Activated CD4-positive, alpha-beta T cell treated with anti-CD3 and anti-CD28 coated beads, Interleukin-2, amount 10 ng/mL, durations not matched to agents 24 days and 14 days (primary cell): ENCODE measurements at regions not wholly inside any gene's neighbourhood (a gene's known extent, or its start where the extent isn't known, plus 50 kb on each side); places are given as distances from the start of the nearest gene placed in this dataset.

Experiments used
- DNase-seq: peaks from one replicate; pipeline ENCODE4 v3.0.0; 2022
- H3K27ac Mint-ChIP-seq: one replicate; pipeline ENCODE4 v1.8.0; 2022; ENCODE audit warnings: mild to moderate bottlenecking, mixed read lengths
- H3K27me3 Mint-ChIP-seq: one replicate; pipeline ENCODE4 v1.8.0; 2022; ENCODE audit warnings: mixed read lengths
- H3K36me3 Mint-ChIP-seq: one replicate; pipeline ENCODE4 v1.8.0; 2022; ENCODE audit warnings: low read depth, mild to moderate bottlenecking, mixed read lengths
- H3K4me1 Mint-ChIP-seq: one replicate; pipeline ENCODE4 v1.8.0; 2021; ENCODE audit warnings: mixed read lengths
- H3K4me3 Mint-ChIP-seq: one replicate; pipeline ENCODE4 v1.8.0; 2022; ENCODE audit warnings: mild to moderate bottlenecking, moderate library complexity, mixed read lengths
- H3K9me3 Mint-ChIP-seq: one replicate; pipeline ENCODE4 v1.8.0; 2021; ENCODE audit warnings: mixed read lengths
- intact Hi-C: fragments of 100-400 bp; cut with micrococcal nuclease; formaldehyde crosslinking; loops from one replicate; pipeline ENCODE4 v1.15.1; 2023

- H3K9me3 Mint-ChIP-seq, result no peaks in the 10 kb centered on the region
- no peaks in the 10 kb centered on the region for H3K4me1 Mint-ChIP-seq
- no peak for DNase-seq
- H3K36me3 Mint-ChIP-seq, result no peaks in the 10 kb centered on the region
- no peak overlapping the region for H3K27ac Mint-ChIP-seq
- no peaks in the 10 kb centered on the region for H3K27me3 Mint-ChIP-seq
- intact Hi-C loops, result no loop called here
- no peak overlapping the region for H3K4me3 Mint-ChIP-seq
These were observed 304.1 kb downstream of the MAT2B start for GRCh38 chr5:163809473-163809872.

DNA sequence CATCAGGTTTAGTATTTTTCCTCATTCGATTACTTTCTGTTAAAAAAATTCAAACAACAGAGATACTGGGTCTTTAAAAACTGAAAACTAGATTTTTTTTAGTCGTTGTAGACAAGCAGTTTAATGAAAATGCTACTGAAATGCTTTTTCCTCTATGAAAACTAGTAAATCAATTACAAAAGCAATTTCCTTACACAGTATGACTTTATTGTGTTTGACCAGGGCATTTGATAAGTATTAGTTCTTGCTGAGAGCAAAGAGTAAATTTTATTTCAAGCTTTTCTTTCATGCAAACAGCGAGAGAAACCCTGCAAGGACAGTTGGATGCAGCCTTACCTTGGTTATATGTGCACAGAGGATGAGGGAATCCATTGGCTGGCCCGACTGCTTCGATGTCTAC, 308.5 kb downstream of the MAT2B start:
- no peaks in the 10 kb centered on the region for H3K36me3 Mint-ChIP-seq
- DNase-seq, result no peak
- H3K27ac Mint-ChIP-seq, result no peak overlapping the region
- H3K4me1 Mint-ChIP-seq, result no peaks in the 10 kb centered on the region
- intact Hi-C loops, result no loop called here
- no peaks in the 10 kb centered on the region for H3K9me3 Mint-ChIP-seq
- no peaks in the 10 kb centered on the region for H3K27me3 Mint-ChIP-seq
- no peak overlapping the region for H3K4me3 Mint-ChIP-seq

DNA sequence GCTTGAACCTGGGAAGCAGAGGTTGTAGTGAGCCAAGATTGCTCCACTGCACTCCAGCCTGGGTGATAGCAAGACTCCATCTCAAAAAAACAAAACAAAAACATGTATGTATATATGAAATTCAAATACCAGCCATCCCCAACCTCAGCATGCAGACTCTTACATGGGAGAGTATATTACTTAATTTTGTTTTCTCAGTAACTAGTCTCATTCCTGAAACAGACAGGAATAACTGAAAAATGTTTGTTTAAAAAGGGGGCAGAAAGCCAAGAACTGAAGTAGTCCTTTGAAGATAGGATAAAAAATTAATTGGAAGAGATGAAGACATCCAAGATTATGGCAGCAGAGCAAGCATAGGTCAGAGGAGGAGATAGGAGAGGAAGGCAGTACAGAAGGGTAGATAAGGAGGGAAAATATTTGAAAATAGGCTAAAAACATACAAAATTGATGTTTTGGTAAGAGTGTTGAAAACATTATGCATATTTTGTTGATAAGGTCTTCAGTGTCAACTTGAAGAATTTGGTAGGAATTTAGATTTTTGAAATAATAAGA, 309.9 kb downstream of the MAT2B start:
- no peak for DNase-seq
- no peaks in the 10 kb centered on the region for H3K27me3 Mint-ChIP-seq
- H3K36me3 Mint-ChIP-seq, result no peaks in the 10 kb centered on the region
- H3K4me3 Mint-ChIP-seq, result no peak overlapping the region
- H3K27ac Mint-ChIP-seq, result no peak overlapping the region
- H3K4me1 Mint-ChIP-seq, result no peaks in the 10 kb centered on the region
- intact Hi-C loops, result no loop called here
- no peaks in the 10 kb centered on the region for H3K9me3 Mint-ChIP-seq

- intact Hi-C loops, result no loop called here
- Mint-ChIP-seq H3K4me3 (no peak overlapping the region), H3K36me3 (no peaks in the 10 kb centered on the region), H3K9me3 (peaks cover 4% of the 10 kb centered on the region), H3K4me1 (no peaks in the 10 kb centered on the region), H3K27ac (no peak overlapping the region), H3K27me3 (no peaks in the 10 kb centered on the region)
- no peak for DNase-seq
These were observed 315.7 kb downstream of the MAT2B start for GRCh38 chr5:163821142-163821541.

DNA sequence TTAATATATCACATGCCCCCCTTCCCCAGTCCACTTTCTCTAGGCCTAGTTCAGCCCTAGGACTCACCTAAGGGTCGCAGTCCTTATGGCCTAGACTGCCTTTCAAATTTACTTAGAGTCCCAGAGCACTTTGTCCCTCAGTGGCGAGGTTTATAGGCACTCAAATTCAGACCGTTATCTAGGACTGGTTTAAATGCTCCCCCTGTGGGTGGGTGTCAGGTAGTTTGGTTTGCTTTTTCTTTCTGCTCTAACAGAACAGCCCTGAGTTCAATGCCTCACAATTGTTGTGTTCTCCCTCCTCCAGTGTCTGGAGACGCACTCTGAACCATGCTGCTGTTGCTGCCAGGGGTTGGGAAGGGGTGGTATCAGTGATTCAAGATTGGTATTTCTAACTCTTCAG, 317.1 kb downstream of the MAT2B start:
- intact Hi-C loops, result no loop called here
- peaks cover 4% of the 10 kb centered on the region for H3K9me3 Mint-ChIP-seq
- H3K27me3 Mint-ChIP-seq, result no peaks in the 10 kb centered on the region
- no peak for DNase-seq
- no peak overlapping the region for H3K27ac Mint-ChIP-seq
- H3K4me3 Mint-ChIP-seq, result no peak overlapping the region
- H3K4me1 Mint-ChIP-seq, result no peaks in the 10 kb centered on the region
- no peaks in the 10 kb centered on the region for H3K36me3 Mint-ChIP-seq

DNA sequence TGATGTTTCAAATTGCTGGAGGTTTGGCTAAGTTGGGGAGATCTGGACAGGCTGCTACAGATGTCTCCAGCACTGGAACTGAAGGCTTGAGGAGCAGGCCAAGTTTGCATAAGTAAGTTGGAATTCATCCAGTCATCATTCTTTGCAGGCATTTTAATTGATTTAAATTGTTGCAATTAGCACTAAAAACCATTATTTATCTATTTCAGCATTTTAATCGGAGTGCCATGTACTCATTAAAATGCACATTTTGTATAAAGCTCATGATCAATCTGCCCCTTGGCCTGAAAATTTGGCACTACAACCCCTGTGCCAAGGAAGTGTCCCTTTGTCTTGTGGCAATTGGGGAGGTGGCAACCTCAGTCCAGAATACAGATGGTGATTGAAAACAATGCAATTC, 320.2 kb downstream of the MAT2B start:
- no peak for DNase-seq
- H3K27me3 Mint-ChIP-seq, result no peaks in the 10 kb centered on the region
- no peak overlapping the region for H3K27ac Mint-ChIP-seq
- no peaks in the 10 kb centered on the region for H3K36me3 Mint-ChIP-seq
- intact Hi-C loops, result no loop called here
- no peaks in the 10 kb centered on the region for H3K4me1 Mint-ChIP-seq
- H3K4me3 Mint-ChIP-seq, result no peak overlapping the region
- peaks cover 4% of the 10 kb centered on the region for H3K9me3 Mint-ChIP-seq

GRCh38 chr5:163826201-163826600, 320.8 kb downstream of the MAT2B start:
- intact Hi-C loops, result no loop called here
- H3K36me3 Mint-ChIP-seq, result no peaks in the 10 kb centered on the region
- H3K4me1 Mint-ChIP-seq, result no peaks in the 10 kb centered on the region
- H3K27me3 Mint-ChIP-seq, result no peaks in the 10 kb centered on the region
- no peak for DNase-seq
- H3K4me3 Mint-ChIP-seq, result no peak overlapping the region
- peaks cover 1% of the 10 kb centered on the region for H3K9me3 Mint-ChIP-seq
- H3K27ac Mint-ChIP-seq, result no peak overlapping the region

- Mint-ChIP-seq H3K36me3 (no peaks in the 10 kb centered on the region), H3K27me3 (no peaks in the 10 kb centered on the region), H3K27ac (no peak overlapping the region), H3K4me3 (no peak overlapping the region), H3K4me1 (no peaks in the 10 kb centered on the region), H3K9me3 (no peaks in the 10 kb centered on the region)
- intact Hi-C loops, result no loop called here
- no peak for DNase-seq
These were observed 326.7 kb downstream of the MAT2B start for GRCh38 chr5:163832155-163832554.

DNA sequence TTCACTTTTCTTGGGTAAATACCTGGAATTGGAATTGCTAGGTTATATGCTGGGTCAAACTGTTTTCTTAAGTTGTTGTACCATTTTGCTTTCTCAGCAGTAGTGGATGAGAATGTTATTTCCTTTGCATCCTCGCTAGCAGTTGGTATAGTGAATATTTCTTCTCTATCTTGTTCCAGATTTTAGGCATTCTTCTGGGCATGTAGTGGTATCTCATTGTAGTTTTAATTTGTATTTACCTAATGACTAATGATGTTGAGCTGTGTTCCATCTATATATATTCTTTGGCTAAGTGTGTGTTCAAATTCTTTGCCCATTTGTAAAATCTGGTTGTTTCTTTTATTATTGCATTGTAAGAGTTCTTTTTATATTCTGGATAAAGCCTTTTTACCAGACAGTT, 333.3 kb downstream of the MAT2B start:
- Mint-ChIP-seq H3K27ac (no peak overlapping the region), H3K9me3 (no peaks in the 10 kb centered on the region), H3K27me3 (no peaks in the 10 kb centered on the region), H3K4me3 (no peak overlapping the region), H3K4me1 (no peaks in the 10 kb centered on the region), H3K36me3 (no peaks in the 10 kb centered on the region)
- intact Hi-C loops, result no loop called here
- DNase-seq, result no peak

DNA sequence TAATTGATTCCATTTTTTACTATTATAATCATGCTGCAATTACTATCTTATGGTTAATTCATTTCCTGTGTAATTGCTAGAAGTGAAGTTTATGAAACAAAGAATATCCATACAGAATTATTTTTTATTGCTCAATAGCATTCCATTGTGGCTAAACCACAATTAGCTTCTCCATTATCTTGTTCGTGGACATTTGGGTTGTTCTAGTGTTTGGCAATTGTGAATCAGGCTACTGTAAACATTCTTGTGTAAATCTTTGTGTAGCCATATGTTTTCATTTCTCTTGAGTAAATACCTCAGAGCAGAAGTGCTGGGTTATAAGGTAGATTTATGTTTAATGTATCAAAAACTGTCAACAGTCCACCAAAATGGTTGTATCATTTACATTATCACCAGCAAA, 341.1 kb downstream of the MAT2B start:
- Mint-ChIP-seq H3K27me3 (no peaks in the 10 kb centered on the region), H3K4me3 (no peak overlapping the region), H3K36me3 (no peaks in the 10 kb centered on the region), H3K27ac (no peak overlapping the region), H3K4me1 (no peaks in the 10 kb centered on the region), H3K9me3 (no peaks in the 10 kb centered on the region)
- no peak for DNase-seq
- intact Hi-C loops, result no loop called here

DNA sequence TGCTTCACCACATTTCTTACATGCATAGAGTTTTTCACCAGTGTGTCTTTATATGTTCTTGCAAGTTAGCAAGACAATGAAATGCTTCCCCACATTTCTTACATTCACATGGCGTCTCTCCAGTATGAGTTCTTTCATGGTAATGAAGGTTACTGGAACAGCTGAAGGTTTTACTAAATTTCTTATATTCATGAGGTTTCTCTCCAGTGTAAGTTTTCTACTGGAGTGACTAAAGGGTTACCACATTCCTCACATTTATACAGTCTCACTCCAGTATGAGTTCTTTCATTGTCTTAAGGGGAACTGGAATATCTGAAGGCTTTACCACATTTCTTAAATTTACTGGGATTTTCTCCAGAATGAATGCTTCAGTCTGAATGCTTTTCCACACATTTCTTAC, 350.3 kb downstream of the MAT2B start:
- no peaks in the 10 kb centered on the region for H3K4me1 Mint-ChIP-seq
- no peak overlapping the region for H3K4me3 Mint-ChIP-seq
- no peaks in the 10 kb centered on the region for H3K27me3 Mint-ChIP-seq
- H3K36me3 Mint-ChIP-seq, result no peaks in the 10 kb centered on the region
- no peaks in the 10 kb centered on the region for H3K9me3 Mint-ChIP-seq
- H3K27ac Mint-ChIP-seq, result no peak overlapping the region
- DNase-seq, result no peak
- intact Hi-C loops, result no loop called here

GRCh38 chr5:163861670-163862069, 356.3 kb downstream of the MAT2B start:
- intact Hi-C loops, result no loop called here
- DNase-seq, result no peak
- no peaks in the 10 kb centered on the region for H3K27me3 Mint-ChIP-seq
- no peaks in the 10 kb centered on the region for H3K36me3 Mint-ChIP-seq
- H3K4me1 Mint-ChIP-seq, result no peaks in the 10 kb centered on the region
- no peaks in the 10 kb centered on the region for H3K9me3 Mint-ChIP-seq
- H3K4me3 Mint-ChIP-seq, result no peak overlapping the region
- no peak overlapping the region for H3K27ac Mint-ChIP-seq

GRCh38 chr5:163867324-163867723, 361.9 kb downstream of the MAT2B start:
- intact Hi-C loops, result no loop called here
- no peaks in the 10 kb centered on the region for H3K36me3 Mint-ChIP-seq
- H3K4me1 Mint-ChIP-seq, result no peaks in the 10 kb centered on the region
- H3K27ac Mint-ChIP-seq, result no peak overlapping the region
- DNase-seq, result no peak
- no peaks in the 10 kb centered on the region for H3K9me3 Mint-ChIP-seq
- H3K27me3 Mint-ChIP-seq, result no peaks in the 10 kb centered on the region
- H3K4me3 Mint-ChIP-seq, result no peak overlapping the region

GRCh38 chr5:163867738-163868137, 362.3 kb downstream of the MAT2B start:
- Mint-ChIP-seq H3K27ac (no peak overlapping the region), H3K9me3 (no peaks in the 10 kb centered on the region), H3K27me3 (no peaks in the 10 kb centered on the region), H3K36me3 (no peaks in the 10 kb centered on the region), H3K4me3 (no peak overlapping the region), H3K4me1 (no peaks in the 10 kb centered on the region)
- intact Hi-C loops, result no loop called here
- DNase-seq, result no peak

- intact Hi-C loops, result no loop called here
- Mint-ChIP-seq H3K4me1 (no peaks in the 10 kb centered on the region), H3K36me3 (no peaks in the 10 kb centered on the region), H3K27ac (no peak overlapping the region), H3K4me3 (no peak overlapping the region), H3K27me3 (no peaks in the 10 kb centered on the region), H3K9me3 (no peaks in the 10 kb centered on the region)
- DNase-seq, result no peak
These were observed 364.2 kb downstream of the MAT2B start for GRCh38 chr5:163869581-163869980.
